MM.1S (cell line): ENCODE measurements at regions not wholly inside any gene's neighbourhood (a gene's known extent, or its start where the extent isn't known, plus 50 kb on each side); places are given as distances from the start of the nearest gene placed in this dataset.

ENCODE experiments used
- EZH2 ChIP-seq: fragments of 300-600 bp; sonication (generic); optimal IDR thresholded peaks from 2 replicates; pipeline ENCODE3; 2017; ENCODE audit warnings: low read depth, mild to moderate bottlenecking, antibody characterized with exemption, low read length, mixed read lengths
- EZH2phosphoT487 ChIP-seq: fragments of 300-600 bp; sonication (generic); IDR thresholded peaks from 2 replicates; pipeline ENCODE4 v1.6.1; 2018; ENCODE audit warnings: antibody characterized with exemption, low read length
- TF ChIP-seq, protein P1 (sequence below): fragments of 300-600 bp; sonication (generic); IDR thresholded peaks from 2 replicates; pipeline ENCODE4 v1.5.1; 2016; ENCODE audit warnings: antibody characterized with exemption, low read length, mixed read lengths

DNA sequence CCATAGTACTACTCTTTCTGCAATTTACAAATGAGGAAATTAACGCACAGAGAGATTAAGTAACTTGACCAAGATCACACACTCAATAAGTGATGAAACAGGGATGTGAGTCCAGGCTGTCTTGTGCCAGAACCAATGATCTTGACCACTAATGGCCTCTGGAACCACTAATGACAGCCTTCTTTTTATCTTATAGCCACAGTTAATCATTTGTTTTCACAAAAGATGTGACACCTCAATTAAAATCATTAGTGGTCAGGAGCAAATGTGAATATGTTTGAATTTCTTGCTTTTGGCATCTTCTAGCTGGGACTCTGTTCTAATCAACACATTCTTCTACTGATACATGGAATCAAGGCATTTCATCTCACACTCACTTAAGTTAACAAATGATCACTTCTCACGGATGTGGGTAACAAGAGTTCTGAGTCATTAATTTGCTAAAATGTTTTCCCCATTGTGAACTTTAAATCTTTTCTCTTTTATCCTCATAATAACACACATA, 102.7 kb upstream of the CD180 start:
- TF ChIP-seq EZH2 = no peak
- TF ChIP-seq, protein P1, sequence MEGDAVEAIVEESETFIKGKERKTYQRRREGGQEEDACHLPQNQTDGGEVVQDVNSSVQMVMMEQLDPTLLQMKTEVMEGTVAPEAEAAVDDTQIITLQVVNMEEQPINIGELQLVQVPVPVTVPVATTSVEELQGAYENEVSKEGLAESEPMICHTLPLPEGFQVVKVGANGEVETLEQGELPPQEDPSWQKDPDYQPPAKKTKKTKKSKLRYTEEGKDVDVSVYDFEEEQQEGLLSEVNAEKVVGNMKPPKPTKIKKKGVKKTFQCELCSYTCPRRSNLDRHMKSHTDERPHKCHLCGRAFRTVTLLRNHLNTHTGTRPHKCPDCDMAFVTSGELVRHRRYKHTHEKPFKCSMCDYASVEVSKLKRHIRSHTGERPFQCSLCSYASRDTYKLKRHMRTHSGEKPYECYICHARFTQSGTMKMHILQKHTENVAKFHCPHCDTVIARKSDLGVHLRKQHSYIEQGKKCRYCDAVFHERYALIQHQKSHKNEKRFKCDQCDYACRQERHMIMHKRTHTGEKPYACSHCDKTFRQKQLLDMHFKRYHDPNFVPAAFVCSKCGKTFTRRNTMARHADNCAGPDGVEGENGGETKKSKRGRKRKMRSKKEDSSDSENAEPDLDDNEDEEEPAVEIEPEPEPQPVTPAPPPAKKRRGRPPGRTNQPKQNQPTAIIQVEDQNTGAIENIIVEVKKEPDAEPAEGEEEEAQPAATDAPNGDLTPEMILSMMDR = no peak
- TF ChIP-seq EZH2phosphoT487 = no peak
